Mononuclear cell (primary cell): ENCODE measurements at regions not wholly inside any gene's neighbourhood (a gene's known extent, or its start where the extent isn't known, plus 50 kb on each side); places are given as distances from the start of the nearest gene placed in this dataset.

Experiments used
- H3K27me3 ChIP-seq: 2 replicates; pipeline ENCODE4 v1.6.0; 2011; ENCODE audit warnings: low read length, control low read depth; ENCODE audit not compliant: insufficient read depth
- H3K4me1 ChIP-seq: 2 replicates; pipeline ENCODE4 v1.5.1; 2011; ENCODE audit warnings: mild to moderate bottlenecking, low read length, control low read depth; ENCODE audit not compliant: insufficient read depth
- H3K4me3 ChIP-seq: 2 replicates; pipeline ENCODE4 v1.5.1; 2011; ENCODE audit warnings: mild to moderate bottlenecking, low read length, moderate library complexity
- H3K9me3 ChIP-seq: 2 replicates; pipeline ENCODE4 v1.5.1; 2011; ENCODE audit warnings: low read depth, mild to moderate bottlenecking, control low read depth, low read length

- H3K4me1 ChIP-seq: no peaks in the 10 kb centered on the region
- H3K27me3 ChIP-seq: no peaks in the 10 kb centered on the region
- H3K9me3 ChIP-seq: peaks cover 22% of the 10 kb centered on the region
- no peak overlapping the region for H3K4me3 ChIP-seq
Observed at GRCh38 chr16:72419638-72420037, 247.7 kb upstream of the PMFBP1 start.

DNA sequence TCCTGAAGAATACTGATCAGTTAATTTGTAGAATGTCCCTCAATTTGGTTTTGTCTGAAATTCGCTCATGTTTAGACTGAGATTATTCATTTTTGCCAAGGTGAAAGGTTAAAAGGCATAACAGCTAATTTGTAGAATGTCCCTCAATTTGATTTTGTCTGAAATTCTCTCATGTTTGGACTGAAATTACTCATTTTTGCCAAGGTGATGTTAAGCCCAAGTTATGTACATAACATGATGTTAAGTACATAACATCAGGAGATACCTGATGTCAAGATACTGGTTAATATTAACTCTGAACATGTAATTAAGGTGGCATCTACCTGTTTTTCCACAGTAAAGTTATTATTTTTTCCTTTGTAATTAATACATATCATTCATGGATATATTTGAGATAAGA lies 243.4 kb upstream of the PMFBP1 start:
- no peaks in the 10 kb centered on the region for H3K9me3 ChIP-seq
- H3K4me3 ChIP-seq: no peak overlapping the region
- no peaks in the 10 kb centered on the region for H3K27me3 ChIP-seq
- H3K4me1 ChIP-seq: no peaks in the 10 kb centered on the region

GRCh38 chr16:72410492-72410891 lies 238.5 kb upstream of the PMFBP1 start:
- Histone ChIP-seq H3K4me1 (no peaks in the 10 kb centered on the region), H3K9me3 (no peaks in the 10 kb centered on the region), H3K4me3 (no peak overlapping the region), H3K27me3 (no peaks in the 10 kb centered on the region)

- H3K9me3 ChIP-seq: no peaks in the 10 kb centered on the region
- no peaks in the 10 kb centered on the region for H3K27me3 ChIP-seq
- no peaks in the 10 kb centered on the region for H3K4me1 ChIP-seq
- no peak overlapping the region for H3K4me3 ChIP-seq
Observed at GRCh38 chr16:72409423-72409822, 237.5 kb upstream of the PMFBP1 start.

- Histone ChIP-seq H3K27me3 (no peaks in the 10 kb centered on the region), H3K9me3 (no peaks in the 10 kb centered on the region), H3K4me3 (no peak overlapping the region), H3K4me1 (no peaks in the 10 kb centered on the region)
Observed at GRCh38 chr16:72406390-72406789, 234.4 kb upstream of the PMFBP1 start.

DNA sequence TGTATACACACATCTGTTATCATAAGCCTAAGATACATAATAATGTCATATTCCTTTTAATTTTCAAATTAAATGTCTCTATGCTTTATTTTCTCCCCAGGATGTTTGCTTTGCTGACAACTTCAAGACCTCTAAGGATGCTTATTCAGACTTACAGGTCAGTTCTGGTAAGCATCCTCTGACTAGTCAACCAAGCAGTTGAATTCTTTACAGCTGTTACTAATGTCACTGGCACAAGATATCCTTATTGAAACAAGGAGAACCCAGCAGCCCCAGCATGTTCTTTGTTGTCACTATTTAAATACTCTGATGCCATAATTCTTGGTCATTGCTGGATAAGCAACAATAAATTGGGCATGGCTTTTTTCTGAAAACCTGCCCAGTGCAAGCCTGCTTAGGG lies 232.3 kb upstream of the PMFBP1 start:
- no peak overlapping the region for H3K4me3 ChIP-seq
- H3K27me3 ChIP-seq: no peaks in the 10 kb centered on the region
- no peaks in the 10 kb centered on the region for H3K9me3 ChIP-seq
- H3K4me1 ChIP-seq: no peaks in the 10 kb centered on the region

- H3K4me3 ChIP-seq: no peak overlapping the region
- H3K27me3 ChIP-seq: no peaks in the 10 kb centered on the region
- H3K4me1 ChIP-seq: no peaks in the 10 kb centered on the region
- H3K9me3 ChIP-seq: no peaks in the 10 kb centered on the region
Observed at GRCh38 chr16:72401084-72401361, 229.1 kb upstream of the PMFBP1 start.

DNA sequence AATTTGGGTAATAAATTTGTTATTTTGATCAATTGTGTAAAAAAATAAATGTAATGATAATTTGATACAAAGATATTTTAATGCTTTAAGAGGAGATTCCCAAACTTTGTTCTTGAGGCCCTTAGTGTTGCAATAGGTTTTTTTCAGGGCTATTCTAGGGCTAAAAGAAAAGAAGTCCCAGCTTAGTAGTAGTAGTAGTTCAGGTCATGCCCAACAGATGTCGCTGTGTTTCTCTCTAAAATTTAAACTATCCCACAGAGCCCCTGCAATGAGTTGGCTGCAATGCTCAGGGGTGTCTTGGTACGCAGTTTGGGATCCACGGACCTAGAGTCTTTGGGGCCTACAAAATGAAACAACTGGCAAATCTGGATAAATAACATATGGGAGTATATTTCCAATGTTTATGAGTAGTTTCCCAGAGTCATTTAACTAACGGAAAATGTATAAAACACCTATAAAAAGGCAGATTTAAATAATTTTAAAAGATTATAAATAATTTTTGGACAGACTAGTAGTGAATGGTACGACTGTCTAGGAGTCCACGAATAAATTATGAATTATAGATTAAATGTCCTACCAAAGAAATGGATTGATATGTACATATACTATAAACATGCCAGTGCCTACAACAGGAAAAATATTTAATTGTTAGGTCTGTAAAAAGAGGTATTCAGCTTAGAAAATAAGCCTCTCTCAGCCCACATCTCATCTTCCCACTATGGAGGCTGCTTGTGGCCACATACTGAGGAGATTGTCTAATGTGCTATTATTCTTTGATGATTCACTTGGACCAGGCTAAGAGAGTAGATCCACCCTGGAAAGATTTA lies 228.5 kb upstream of the PMFBP1 start:
- H3K4me1 ChIP-seq: no peaks in the 10 kb centered on the region
- no peaks in the 10 kb centered on the region for H3K27me3 ChIP-seq
- H3K9me3 ChIP-seq: no peaks in the 10 kb centered on the region
- no peak overlapping the region for H3K4me3 ChIP-seq

DNA sequence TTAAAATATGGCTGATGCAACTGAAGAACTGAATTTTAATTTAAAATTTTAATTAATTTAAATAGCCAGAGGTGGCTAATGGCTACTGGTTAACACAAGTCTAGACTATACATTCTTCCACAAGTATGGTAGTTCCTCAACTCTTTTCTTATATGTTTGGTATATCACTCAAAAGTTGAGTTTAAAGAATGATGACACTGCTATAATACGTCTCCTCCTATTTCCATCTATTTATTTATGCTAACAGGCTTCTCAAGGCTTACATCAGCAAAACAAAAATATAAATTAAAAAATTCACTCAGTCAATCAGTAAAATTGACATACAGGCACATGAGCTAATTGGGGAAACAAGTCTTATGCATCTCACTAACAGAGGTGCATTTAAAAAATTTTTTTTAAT lies 227.9 kb upstream of the PMFBP1 start:
- Histone ChIP-seq H3K4me3 (no peak overlapping the region), H3K4me1 (no peaks in the 10 kb centered on the region), H3K9me3 (no peaks in the 10 kb centered on the region), H3K27me3 (no peaks in the 10 kb centered on the region)

DNA sequence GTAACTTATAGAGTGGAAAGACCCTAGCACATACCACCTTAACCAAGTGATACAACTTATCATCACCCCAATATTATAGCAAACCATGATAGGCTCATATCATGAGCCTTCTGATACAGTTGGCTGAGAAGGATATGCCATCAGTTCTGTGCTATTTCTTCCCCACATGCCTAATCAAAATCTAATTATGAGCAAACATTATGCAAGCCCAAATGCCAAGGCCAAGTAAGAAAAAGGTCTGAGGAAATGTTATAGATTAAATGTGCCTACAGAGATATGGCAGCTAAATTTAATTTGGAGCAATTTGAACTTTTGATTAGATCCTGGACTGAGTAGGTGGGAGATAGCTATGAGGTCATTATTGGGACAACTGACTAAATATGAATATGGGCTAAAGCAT lies 225.9 kb upstream of the PMFBP1 start:
- no peaks in the 10 kb centered on the region for H3K4me1 ChIP-seq
- H3K27me3 ChIP-seq: no peaks in the 10 kb centered on the region
- H3K4me3 ChIP-seq: no peak overlapping the region
- no peaks in the 10 kb centered on the region for H3K9me3 ChIP-seq

GRCh38 chr16:72394526-72394925 lies 222.6 kb upstream of the PMFBP1 start:
- H3K4me3 ChIP-seq: no peak overlapping the region
- H3K27me3 ChIP-seq: no peaks in the 10 kb centered on the region
- no peaks in the 10 kb centered on the region for H3K9me3 ChIP-seq
- H3K4me1 ChIP-seq: no peaks in the 10 kb centered on the region

DNA sequence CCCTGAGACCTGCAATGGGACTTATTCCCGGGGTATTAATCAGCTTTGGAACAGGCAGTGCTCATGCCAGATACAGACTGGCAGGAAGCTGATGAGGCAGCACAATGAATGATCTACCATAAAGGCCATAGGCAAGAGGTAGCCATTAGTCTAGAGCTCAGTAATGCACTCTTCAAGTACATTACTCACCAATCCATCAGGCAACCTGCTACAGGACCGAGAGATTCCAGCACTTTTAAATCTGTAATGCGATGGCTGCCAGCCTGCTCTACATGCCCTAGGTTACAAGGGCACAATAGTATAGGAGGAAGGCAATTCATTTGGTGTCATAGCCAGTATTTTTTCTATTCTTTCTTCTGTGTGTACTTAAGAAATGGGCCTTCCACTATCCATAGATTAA lies 217.8 kb upstream of the PMFBP1 start:
- H3K27me3 ChIP-seq: no peaks in the 10 kb centered on the region
- H3K9me3 ChIP-seq: peaks cover 21% of the 10 kb centered on the region
- H3K4me1 ChIP-seq: no peaks in the 10 kb centered on the region
- no peak overlapping the region for H3K4me3 ChIP-seq

GRCh38 chr16:72388007-72388406 lies 216.1 kb upstream of the PMFBP1 start:
- Histone ChIP-seq H3K4me1 (no peaks in the 10 kb centered on the region), H3K27me3 (no peaks in the 10 kb centered on the region), H3K4me3 (no peak overlapping the region), H3K9me3 (peaks cover 21% of the 10 kb centered on the region)

- H3K9me3 ChIP-seq: peaks cover 21% of the 10 kb centered on the region
- no peaks in the 10 kb centered on the region for H3K27me3 ChIP-seq
- no peak overlapping the region for H3K4me3 ChIP-seq
- no peaks in the 10 kb centered on the region for H3K4me1 ChIP-seq
Observed at GRCh38 chr16:72384651-72385050, 212.7 kb upstream of the PMFBP1 start.

GRCh38 chr16:72380283-72380682 lies 208.3 kb upstream of the PMFBP1 start:
- Histone ChIP-seq H3K4me1 (no peaks in the 10 kb centered on the region), H3K9me3 (no peaks in the 10 kb centered on the region), H3K4me3 (no peak overlapping the region), H3K27me3 (no peaks in the 10 kb centered on the region)

GRCh38 chr16:72373201-72373600 lies 201.2 kb upstream of the PMFBP1 start:
- H3K9me3 ChIP-seq: no peaks in the 10 kb centered on the region
- H3K27me3 ChIP-seq: no peaks in the 10 kb centered on the region
- no peaks in the 10 kb centered on the region for H3K4me1 ChIP-seq
- H3K4me3 ChIP-seq: no peak overlapping the region
